HG03520 (cell line): ENCODE measurements at regions not wholly inside any gene's neighbourhood (a gene's known extent, or its start where the extent isn't known, plus 50 kb on each side); places are given as distances from the start of the nearest gene placed in this dataset.

Experiments used
- ATAC-seq: cut with Tn5 transposase; IDR thresholded peaks from one replicate; pipeline ENCODE4 v1.9.1; 2021; ENCODE audit warnings: mild to moderate bottlenecking, moderate library complexity; ENCODE audit not compliant: unreplicated experiment

- ATAC-seq, result no peak
Measured at GRCh38 chr21:31503467-31503866, 156.0 kb upstream of the SOD1 start.

GRCh38 chr21:31502537-31503143 lies 156.9 kb upstream of the SOD1 start:
- ATAC-seq, result no peak

GRCh38 chr21:31501926-31502325 lies 157.6 kb upstream of the SOD1 start:
- no peak for ATAC-seq

GRCh38 chr21:31500982-31501381 lies 156.9 kb upstream of the TIAM1 start:
- ATAC-seq, result no peak

GRCh38 chr21:31500071-31500470 lies 156.0 kb upstream of the TIAM1 start:
- no peak for ATAC-seq

GRCh38 chr21:31498985-31499384 lies 154.9 kb upstream of the TIAM1 start:
- no peak for ATAC-seq

- ATAC-seq, result no peak
Measured at GRCh38 chr21:31497914-31498313, 153.9 kb upstream of the TIAM1 start.

GRCh38 chr21:31493350-31493880 lies 149.4 kb upstream of the TIAM1 start:
- no peak for ATAC-seq

GRCh38 chr21:31491617-31492016 lies 147.6 kb upstream of the TIAM1 start:
- ATAC-seq, result no peak

- ATAC-seq, result no peak
Measured at GRCh38 chr21:31490443-31490842, 146.4 kb upstream of the TIAM1 start.

GRCh38 chr21:31489726-31490125 lies 145.7 kb upstream of the TIAM1 start:
- ATAC-seq, result no peak

GRCh38 chr21:31489014-31489413 lies 145.0 kb upstream of the TIAM1 start:
- ATAC-seq, result no peak

- ATAC-seq, result no peak
Measured at GRCh38 chr21:31484219-31484618, 140.2 kb upstream of the TIAM1 start.

GRCh38 chr21:31483146-31483545 lies 139.1 kb upstream of the TIAM1 start:
- no peak for ATAC-seq

- no peak for ATAC-seq
Measured at GRCh38 chr21:31482460-31482859, 138.4 kb upstream of the TIAM1 start.

- ATAC-seq, result no peak
Measured at GRCh38 chr21:31480228-31480627, 136.2 kb upstream of the TIAM1 start.

GRCh38 chr21:31479714-31480113 lies 135.7 kb upstream of the TIAM1 start:
- no peak for ATAC-seq

GRCh38 chr21:31479222-31479621 lies 135.2 kb upstream of the TIAM1 start:
- ATAC-seq, result no peak

- no peak for ATAC-seq
Measured at GRCh38 chr21:31476263-31477022, 132.4 kb upstream of the TIAM1 start.

GRCh38 chr21:31475223-31475622 lies 131.2 kb upstream of the TIAM1 start:
- no peak for ATAC-seq

- no peak for ATAC-seq
Measured at GRCh38 chr21:31473685-31474345, 129.8 kb upstream of the TIAM1 start.

GRCh38 chr21:31471865-31472264 lies 127.8 kb upstream of the TIAM1 start:
- no peak for ATAC-seq
